ACC112 (cell line): ENCODE measurements at regions not wholly inside any gene's neighbourhood (a gene's known extent, or its start where the extent isn't known, plus 50 kb on each side); places are given as distances from the start of the nearest gene placed in this dataset.

Source experiments
- H2AFZ ChIP-seq: fragments of 200-600 bp; sonication (generic); one replicate; pipeline ENCODE4 v1.6.0; 2017; ENCODE audit warnings: antibody characterized with exemption, low read length; ENCODE audit not compliant: unreplicated experiment
- H3K27ac ChIP-seq: fragments of 200-600 bp; sonication (generic); 2 replicates; pipeline ENCODE4 v1.5.1; 2014; ENCODE audit warnings: low read depth, mild to moderate bottlenecking, antibody characterized with exemption, low read length, moderate library complexity
- H3K27me3 ChIP-seq: fragments of 200-600 bp; sonication (generic); 2 replicates; pipeline ENCODE4 v1.6.1; 2014; ENCODE audit warnings: mild to moderate bottlenecking, antibody characterized with exemption, low read length, moderate library complexity, mixed read lengths; ENCODE audit not compliant: insufficient read depth
- H3K36me3 ChIP-seq: fragments of 200-600 bp; sonication (generic); 2 replicates; pipeline ENCODE4 v1.6.1; 2016; ENCODE audit warnings: mild to moderate bottlenecking, antibody characterized with exemption, low read length, moderate library complexity, mixed read lengths; ENCODE audit not compliant: insufficient read depth
- H3K4me1 ChIP-seq: fragments of 200-600 bp; sonication (generic); one replicate; pipeline ENCODE4 v1.6.1; 2016; ENCODE audit warnings: low read length, mixed read lengths; ENCODE audit not compliant: insufficient read depth, unreplicated experiment, control insufficient read depth
- H3K4me3 ChIP-seq: fragments of 200-600 bp; sonication (generic); 2 replicates; pipeline ENCODE4 v1.5.1; 2014; ENCODE audit warnings: mild to moderate bottlenecking, low read depth, low read length
- H3K79me2 ChIP-seq: fragments of 200-600 bp; sonication (generic); one replicate; pipeline ENCODE4 v1.6.0; 2016; ENCODE audit warnings: low read length; ENCODE audit not compliant: control insufficient read depth, unreplicated experiment, insufficient read depth

- Histone ChIP-seq H3K4me1 (peaks cover 24% of the 10 kb centered on the region), H3K36me3 (no peaks in the 10 kb centered on the region), H3K27ac (no peak overlapping the region), H3K79me2 (no peaks in the 10 kb centered on the region), H3K27me3 (no peaks in the 10 kb centered on the region), H2AFZ (no peak overlapping the region), H3K4me3 (no peak overlapping the region)
These were observed 150.5 kb downstream of the CD83 start for GRCh38 chr6:14267885-14268660.

DNA sequence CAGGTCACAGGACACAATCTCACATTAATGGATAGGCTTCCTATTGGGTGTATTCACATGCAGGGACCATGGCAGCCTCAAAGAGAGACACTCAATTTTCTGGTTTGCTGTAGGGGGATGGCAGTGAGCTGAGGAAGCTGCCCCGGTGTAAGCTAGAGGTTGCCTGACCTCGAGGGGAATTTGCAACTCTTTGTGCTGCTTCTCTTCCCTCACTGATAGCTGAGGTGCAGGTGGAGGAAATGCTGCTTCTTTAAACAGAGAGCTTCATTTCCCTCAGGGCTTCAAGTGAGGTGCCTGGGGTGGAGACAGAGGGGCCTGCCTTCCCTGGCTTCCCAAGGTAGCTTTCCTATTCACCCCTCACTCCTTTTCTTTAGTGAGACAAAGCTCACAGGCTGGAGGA lies 151.9 kb downstream of the CD83 start:
- H3K4me1 ChIP-seq, result peaks cover 24% of the 10 kb centered on the region
- no peaks in the 10 kb centered on the region for H3K27me3 ChIP-seq
- no peak overlapping the region for H3K4me3 ChIP-seq
- H3K79me2 ChIP-seq, result no peaks in the 10 kb centered on the region
- no peak overlapping the region for H2AFZ ChIP-seq
- no peak overlapping the region for H3K27ac ChIP-seq
- no peaks in the 10 kb centered on the region for H3K36me3 ChIP-seq

DNA sequence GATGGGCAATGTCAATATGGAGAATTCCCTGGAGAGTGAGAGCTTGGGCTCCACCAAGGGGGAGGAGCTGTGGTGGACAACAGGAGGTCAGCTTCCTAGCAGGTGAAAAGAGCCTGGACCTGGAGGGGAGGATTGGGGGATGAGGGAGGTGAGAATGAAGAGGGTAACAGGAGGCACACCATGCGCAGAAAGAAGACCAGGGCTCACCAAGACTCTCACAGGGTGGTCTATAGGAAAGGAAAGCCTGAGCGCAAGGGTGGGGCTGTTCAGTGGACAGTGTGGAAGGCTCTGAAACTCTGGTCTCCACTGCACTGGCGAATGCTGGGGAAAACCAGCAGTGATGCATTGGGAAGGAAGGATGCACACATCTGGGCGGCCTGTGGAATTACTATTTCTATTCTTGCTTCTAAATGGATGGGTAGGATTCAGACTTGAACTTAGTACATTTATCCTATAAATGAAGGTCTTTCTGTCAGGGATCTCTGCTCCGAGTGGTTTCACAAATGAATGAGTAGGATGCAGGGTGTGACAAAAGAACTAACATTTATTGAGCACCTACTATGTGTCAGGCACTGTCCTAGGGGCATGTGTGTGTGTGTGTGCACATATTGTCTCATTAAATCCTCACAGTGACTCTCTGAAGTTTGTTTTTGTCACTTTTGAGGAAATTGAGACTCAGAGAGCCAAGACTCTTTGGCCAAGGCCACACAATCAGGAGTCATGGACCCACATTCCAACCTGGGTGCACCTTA lies 152.7 kb downstream of the CD83 start:
- Histone ChIP-seq H3K4me3 (no peak overlapping the region), H3K27me3 (no peaks in the 10 kb centered on the region), H3K4me1 (peaks cover 24% of the 10 kb centered on the region), H3K36me3 (no peaks in the 10 kb centered on the region), H3K79me2 (no peaks in the 10 kb centered on the region), H3K27ac (peak overlapping the region; percentile 85), H2AFZ (peak overlapping the region; percentile 10)

DNA sequence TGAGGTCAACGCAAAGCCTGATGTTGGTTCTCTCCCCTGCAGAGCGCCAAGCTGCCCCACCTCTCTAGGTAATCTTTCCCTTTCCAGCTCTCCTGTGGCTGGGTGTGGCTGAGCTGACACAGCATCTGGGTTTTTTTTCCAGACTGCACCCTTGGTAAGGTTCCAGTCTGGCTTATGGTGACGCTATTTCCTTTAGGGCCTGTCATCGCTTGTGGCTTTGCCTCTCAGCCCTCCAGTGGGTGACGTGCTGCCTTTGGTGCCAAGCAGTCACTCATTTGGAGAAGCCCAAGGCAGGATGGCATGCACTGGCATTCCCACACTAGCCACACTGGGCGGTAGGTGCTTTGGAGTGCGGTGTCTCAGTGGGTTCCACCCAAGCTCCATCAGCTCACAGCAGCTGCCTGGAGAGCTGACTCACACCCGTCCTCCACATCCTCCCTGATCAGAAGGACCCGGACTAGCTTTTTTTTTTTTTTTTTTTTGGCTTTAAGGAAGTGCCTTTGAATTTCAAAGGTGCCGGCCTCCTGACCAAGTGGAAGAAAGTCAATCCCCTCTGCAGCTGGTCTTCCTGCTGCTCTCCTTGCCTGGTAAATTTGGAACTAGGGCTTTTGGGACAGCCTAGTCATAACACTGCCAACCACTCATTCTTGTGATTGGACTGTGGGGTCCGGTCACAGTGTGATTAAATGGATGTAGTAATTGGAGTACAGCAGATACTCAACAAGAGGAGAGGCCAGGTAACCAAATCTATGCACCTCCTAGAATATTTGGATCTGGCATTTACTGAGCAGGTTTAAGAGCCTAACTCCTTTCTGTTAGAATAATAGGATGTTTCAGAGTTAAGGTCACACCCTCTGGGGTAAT lies 153.6 kb downstream of the CD83 start:
- Histone ChIP-seq H3K4me3 (peak overlapping the region; percentile 6; the same call in 1 of the 2 replicates), H3K27me3 (no peaks in the 10 kb centered on the region), H3K4me1 (peaks cover 24% of the 10 kb centered on the region), H3K36me3 (no peaks in the 10 kb centered on the region), H3K27ac (peak overlapping the region; percentile 85), H3K79me2 (no peaks in the 10 kb centered on the region), H2AFZ (peak overlapping the region; percentile 10)

DNA sequence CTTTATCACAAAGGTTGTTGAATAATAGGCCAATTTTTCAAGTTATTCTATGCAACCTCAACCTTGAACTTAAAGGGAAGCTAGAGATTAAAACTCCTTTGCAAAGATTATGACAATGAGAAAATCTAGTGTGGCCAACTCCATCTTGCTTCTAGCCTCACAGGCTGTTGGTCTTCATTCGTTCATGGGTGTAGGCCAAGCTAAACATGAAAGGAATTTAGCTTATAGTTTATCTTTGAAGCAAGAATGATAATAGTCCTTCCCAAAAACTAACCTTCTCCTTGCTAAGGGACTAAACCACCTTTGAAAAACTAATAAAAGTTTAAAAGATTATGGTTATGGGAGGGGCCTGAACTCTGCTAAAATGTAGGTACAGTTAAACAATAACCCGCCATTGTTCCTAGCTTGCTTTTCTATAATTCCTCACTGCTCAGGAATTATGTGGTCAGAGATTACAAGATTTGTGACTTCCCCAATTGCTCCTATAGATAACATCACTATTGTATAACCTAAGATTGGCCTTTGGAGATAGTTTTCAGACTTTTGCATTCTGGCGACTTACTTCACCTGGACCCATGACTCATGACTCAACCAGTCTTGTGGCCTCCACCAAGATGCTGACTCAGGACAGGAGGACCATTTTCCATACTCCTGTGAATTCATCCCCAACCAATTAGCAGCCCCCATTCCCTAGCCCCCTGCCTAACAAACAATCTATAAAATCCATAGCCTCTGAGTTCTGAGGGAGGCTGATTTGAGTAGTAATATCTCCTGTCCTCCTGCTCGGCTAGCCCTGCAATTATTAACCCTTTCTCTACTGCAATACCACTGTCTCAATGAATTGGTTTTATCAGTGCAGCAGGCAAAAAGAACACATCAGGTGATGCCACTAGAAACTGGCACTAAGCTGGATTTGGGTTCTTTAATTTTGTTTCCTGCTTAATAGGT lies 154.5 kb downstream of the CD83 start:
- H3K79me2 ChIP-seq, result no peaks in the 10 kb centered on the region
- H2AFZ ChIP-seq, result no peak overlapping the region
- H3K4me1 ChIP-seq, result peaks cover 24% of the 10 kb centered on the region
- no peaks in the 10 kb centered on the region for H3K27me3 ChIP-seq
- H3K36me3 ChIP-seq, result no peaks in the 10 kb centered on the region
- peak overlapping the region; percentile 6; the same call in 1 of the 2 replicates for H3K4me3 ChIP-seq
- H3K27ac ChIP-seq, result peak overlapping the region; percentile 85

DNA sequence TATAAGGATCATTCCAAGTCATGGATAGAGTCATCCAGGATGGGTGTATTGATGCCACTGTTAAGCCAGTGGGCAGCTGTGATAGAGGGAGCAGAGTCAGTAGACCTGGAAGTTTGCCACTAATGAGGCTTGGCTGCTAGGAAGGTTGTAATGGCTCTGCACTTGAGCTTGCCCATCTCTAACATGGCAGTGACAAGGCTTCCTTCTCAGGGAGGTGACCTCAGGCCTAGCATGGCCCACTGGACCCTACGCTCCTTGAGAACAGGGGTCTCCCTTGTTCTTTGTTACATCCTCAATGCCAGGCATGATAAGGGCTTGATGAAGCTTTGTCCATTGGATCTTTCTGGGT lies 155.1 kb downstream of the CD83 start:
- Histone ChIP-seq H3K36me3 (no peaks in the 10 kb centered on the region), H2AFZ (no peak overlapping the region), H3K4me1 (peaks cover 24% of the 10 kb centered on the region), H3K4me3 (no peak overlapping the region), H3K27me3 (no peaks in the 10 kb centered on the region), H3K79me2 (no peaks in the 10 kb centered on the region), H3K27ac (peak overlapping the region; percentile 85)

DNA sequence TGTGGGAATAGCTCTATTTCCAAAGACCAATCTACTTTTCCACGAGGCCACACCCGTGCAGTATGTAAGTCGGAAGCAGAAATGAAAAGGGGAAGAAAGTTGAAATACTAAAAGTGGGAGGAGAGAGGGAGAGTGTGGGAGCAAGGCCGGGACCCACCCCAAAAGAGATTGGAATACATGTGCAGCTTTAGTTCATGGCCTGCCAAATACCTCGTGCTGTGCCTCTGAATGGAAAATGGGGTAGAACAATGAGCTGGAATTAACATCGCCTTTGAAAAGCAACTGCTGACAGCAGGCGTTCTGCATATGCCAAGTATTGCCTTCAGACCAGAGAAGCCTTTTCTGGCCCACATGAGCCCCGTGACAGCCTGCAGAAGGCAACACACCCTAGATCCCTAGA lies 155.6 kb downstream of the CD83 start:
- Histone ChIP-seq H3K27me3 (no peaks in the 10 kb centered on the region), H3K4me1 (peaks cover 24% of the 10 kb centered on the region), H3K79me2 (no peaks in the 10 kb centered on the region), H3K4me3 (no peak overlapping the region), H2AFZ (no peak overlapping the region), H3K36me3 (no peaks in the 10 kb centered on the region), H3K27ac (no peak overlapping the region)

DNA sequence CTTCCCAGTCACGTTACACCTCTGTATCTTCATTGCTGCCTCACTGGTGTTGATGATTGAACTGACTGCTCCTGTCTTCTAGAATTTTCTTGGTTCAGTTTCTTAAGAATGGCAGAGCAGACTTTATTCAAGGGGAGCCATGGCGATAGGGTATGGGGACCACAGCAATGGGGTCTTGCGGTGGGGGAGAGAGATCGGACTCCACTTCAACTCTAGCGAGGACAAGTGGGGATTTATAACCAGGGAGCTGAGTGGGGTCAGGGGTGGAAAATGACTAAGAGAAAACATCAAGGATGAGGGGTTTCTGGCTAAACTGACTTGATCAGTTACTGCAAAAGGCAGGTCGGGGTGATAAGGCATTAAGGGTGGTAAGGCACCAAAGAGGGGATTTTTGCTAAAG lies 156.4 kb downstream of the CD83 start:
- Histone ChIP-seq H3K4me3 (no peak overlapping the region), H3K36me3 (no peaks in the 10 kb centered on the region), H2AFZ (no peak overlapping the region), H3K27ac (no peak overlapping the region), H3K79me2 (no peaks in the 10 kb centered on the region), H3K27me3 (no peaks in the 10 kb centered on the region), H3K4me1 (peaks cover 24% of the 10 kb centered on the region)

DNA sequence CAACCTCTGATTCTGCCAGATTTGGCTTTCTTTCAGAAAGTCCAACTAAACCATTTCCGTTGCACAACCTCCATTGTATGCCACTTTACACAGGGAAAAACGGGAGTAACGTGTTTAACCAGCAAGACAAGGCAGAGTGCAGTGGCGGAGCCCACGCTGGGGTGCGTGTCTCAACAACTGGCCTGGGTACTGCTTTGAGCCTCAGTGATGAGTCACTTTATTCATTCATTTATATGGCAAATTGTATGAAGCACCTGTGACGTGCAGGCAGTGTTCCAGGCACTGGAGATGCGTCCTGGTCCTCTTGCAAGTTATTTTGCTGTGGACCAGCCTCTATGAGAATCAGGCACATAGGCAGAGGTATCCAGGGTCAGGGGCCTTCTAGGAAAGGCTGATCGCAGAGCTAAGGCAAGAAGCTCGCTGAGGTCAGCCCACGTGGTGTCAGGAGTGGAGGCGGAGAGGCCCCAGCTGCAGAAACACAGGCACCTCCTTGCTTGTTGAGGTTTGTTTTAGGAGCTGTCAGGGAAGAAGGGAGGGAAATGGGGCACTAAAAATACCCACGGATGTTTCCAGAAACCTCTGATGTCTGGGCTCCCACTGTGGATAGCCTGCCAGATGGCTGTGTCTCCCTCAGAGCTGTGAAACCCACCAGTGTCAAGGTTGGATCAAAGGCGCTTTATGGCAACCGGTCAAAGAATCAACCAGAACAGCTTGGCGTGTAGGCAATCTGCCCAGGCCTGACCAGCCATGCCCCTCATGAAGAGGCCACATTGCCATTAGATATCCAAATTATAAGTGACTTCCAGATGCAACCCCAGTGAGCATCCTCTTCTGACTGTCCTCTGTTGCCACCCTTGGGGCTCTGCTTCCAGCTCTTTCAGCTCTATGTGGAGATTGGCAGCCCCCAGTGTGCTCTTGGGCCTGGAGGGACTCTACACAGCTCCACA lies 157.2 kb downstream of the CD83 start:
- peaks cover 24% of the 10 kb centered on the region for H3K4me1 ChIP-seq
- no peaks in the 10 kb centered on the region for H3K36me3 ChIP-seq
- no peak overlapping the region for H3K27ac ChIP-seq
- no peak overlapping the region for H2AFZ ChIP-seq
- no peaks in the 10 kb centered on the region for H3K27me3 ChIP-seq
- no peaks in the 10 kb centered on the region for H3K79me2 ChIP-seq
- H3K4me3 ChIP-seq, result no peak overlapping the region
